Esophagus muscularis mucosa (tissue), 4 donors: ENCODE measurements at regions not wholly inside any gene's neighbourhood (a gene's known extent, or its start where the extent isn't known, plus 50 kb on each side); places are given as distances from the start of the nearest gene placed in this dataset.

Experiments used
- DNase-seq: peaks from one replicate; pipeline ENCODE4 v3.0.0-alpha.2; 2017; ENCODE audit errors: extremely low spot score
- H3K27ac ChIP-seq, 4 donors: fragments of 200-600 bp; sonication (generic); replicated peaks in 1 of 4; 1 replicate in 3 of 4; 2 replicates in 1 of 4; pipeline ENCODE4 v1.5.1; 2016 to 2019; ENCODE audit warnings: mild to moderate bottlenecking in 1 of 4
- H3K27me3 ChIP-seq, 4 donors: fragments of 200-600 bp; sonication (generic); one replicate each; pipeline versions ENCODE4 v1.5.1 to v1.6.0; 2016 to 2019
- H3K36me3 ChIP-seq, 4 donors: fragments of 200-600 bp; sonication (generic); one replicate each; pipeline ENCODE4 v1.5.1; 2016 to 2019
- H3K4me1 ChIP-seq, 4 donors: fragments of 200-600 bp; sonication (generic); one replicate each; pipeline ENCODE4 v1.5.1; 2016 to 2019
- H3K4me3 ChIP-seq, 4 donors: fragments of 200-600 bp; sonication (generic); 1 replicate in 2 of 4; 2 replicates in 2 of 4; pipeline ENCODE4 v1.5.1; 2016 to 2019; ENCODE audit warnings: mild to moderate bottlenecking in 4 of 4, moderate library complexity in 1 of 4
- H3K9me3 ChIP-seq, 4 donors: fragments of 200-600 bp; sonication (generic); 1 replicate in 3 of 4; 2 replicates in 1 of 4; pipeline ENCODE4 v1.5.1; 2016 to 2019
- EP300 ChIP-seq: sonication (generic); formaldehyde crosslinking; IDR thresholded peaks from one replicate; pipeline ENCODE4 v1.6.1; 2017; ENCODE audit warnings: antibody characterized with exemption
- POLR2A ChIP-seq: fragments of 450-650 bp; IDR thresholded peaks from one replicate; pipeline ENCODE4 v1.6.1; 2017; ENCODE audit warnings: antibody characterized with exemption, moderate library complexity, mild to moderate bottlenecking, low read depth
- POLR2AphosphoS5 ChIP-seq, 2 donors: sonication (generic); formaldehyde crosslinking; IDR thresholded peaks; one replicate each; pipeline ENCODE4 v1.6.1; 2017; ENCODE audit warnings: antibody characterized with exemption in 2 of 2
- WGBS: methylation state at CpG from one replicate; pipeline ENCODE4 v1.1.5; 2018; 5-methylcytosine and 5-hydroxymethylcytosine counted together
- intact Hi-C: fragments of 100-400 bp; cut with DNase I; formaldehyde crosslinking; loops from one replicate; pipeline ENCODE4 v1.15.1; 2023
- TF ChIP-seq, protein P1 (sequence below), 3 experiments: fragments of 200-600 bp in 2 of 3; fragments of 450-650 bp in 1 of 3; sonication (generic) in 2 of 3; IDR thresholded peaks; one replicate each; pipeline ENCODE4 v1.5.1; 2017 to 2019; ENCODE audit warnings: antibody characterized with exemption in 3 of 3, mild to moderate bottlenecking in 2 of 3, moderate library complexity in 1 of 3

DNA sequence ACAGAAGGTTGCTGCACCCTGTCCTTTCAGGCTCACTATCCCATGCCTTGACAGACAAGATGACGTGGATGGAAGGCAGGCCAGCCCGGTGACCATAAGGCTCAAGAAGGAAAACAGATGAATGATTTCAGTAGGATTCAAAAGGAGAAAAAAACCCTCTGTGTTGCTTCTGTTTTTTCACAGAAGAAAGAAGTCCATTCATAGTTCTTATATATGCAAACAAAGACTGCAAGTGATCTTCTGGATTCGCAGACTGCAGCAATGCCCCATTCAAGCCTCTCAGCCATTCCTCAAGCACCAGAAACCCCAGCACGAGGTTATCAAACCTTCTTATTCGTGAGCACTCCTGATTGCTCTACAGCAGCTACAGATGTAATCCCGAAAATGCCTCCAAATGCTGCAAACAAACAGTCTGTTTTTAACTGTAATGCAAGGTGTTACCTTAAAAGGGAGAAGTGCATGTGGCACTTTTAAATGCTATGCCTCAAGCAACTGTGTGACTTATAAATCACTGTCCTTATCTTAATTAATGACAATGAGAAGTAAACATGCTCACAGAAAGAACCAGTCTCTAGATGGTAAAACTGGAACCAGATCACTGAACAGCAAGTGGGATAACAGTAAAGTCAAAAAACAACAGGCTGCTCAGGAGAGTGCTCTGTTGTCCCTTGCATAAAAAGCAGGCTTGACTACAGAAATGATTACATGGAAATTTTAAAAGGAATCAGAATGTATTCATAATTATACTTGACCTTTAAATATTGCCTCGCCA is 173.9 kb downstream of the HHIPL2 start:
- no peak for DNase-seq
- TF ChIP-seq EP300 (no peak), POLR2A (no peak), POLR2AphosphoS5 (IDR thresholded peaks at IDR 0.05) (no peak)
- TF ChIP-seq, protein P1, sequence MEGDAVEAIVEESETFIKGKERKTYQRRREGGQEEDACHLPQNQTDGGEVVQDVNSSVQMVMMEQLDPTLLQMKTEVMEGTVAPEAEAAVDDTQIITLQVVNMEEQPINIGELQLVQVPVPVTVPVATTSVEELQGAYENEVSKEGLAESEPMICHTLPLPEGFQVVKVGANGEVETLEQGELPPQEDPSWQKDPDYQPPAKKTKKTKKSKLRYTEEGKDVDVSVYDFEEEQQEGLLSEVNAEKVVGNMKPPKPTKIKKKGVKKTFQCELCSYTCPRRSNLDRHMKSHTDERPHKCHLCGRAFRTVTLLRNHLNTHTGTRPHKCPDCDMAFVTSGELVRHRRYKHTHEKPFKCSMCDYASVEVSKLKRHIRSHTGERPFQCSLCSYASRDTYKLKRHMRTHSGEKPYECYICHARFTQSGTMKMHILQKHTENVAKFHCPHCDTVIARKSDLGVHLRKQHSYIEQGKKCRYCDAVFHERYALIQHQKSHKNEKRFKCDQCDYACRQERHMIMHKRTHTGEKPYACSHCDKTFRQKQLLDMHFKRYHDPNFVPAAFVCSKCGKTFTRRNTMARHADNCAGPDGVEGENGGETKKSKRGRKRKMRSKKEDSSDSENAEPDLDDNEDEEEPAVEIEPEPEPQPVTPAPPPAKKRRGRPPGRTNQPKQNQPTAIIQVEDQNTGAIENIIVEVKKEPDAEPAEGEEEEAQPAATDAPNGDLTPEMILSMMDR (IDR thresholded peaks at IDR 0.05) = no peak
- H3K27me3 ChIP-seq = no peaks in the 10 kb centered on the region
- H3K4me3 ChIP-seq = no peak overlapping the region
- H3K36me3 ChIP-seq = no peaks in the 10 kb centered on the region
- WGBS = 53% methylated on average over 7 of the region's 7 CpGs
- intact Hi-C loops = no loop called here
- H3K27ac ChIP-seq = no peak overlapping the region
- no peaks in the 10 kb centered on the region for H3K4me1 ChIP-seq
- H3K9me3 ChIP-seq = no peaks in the 10 kb centered on the region

DNA sequence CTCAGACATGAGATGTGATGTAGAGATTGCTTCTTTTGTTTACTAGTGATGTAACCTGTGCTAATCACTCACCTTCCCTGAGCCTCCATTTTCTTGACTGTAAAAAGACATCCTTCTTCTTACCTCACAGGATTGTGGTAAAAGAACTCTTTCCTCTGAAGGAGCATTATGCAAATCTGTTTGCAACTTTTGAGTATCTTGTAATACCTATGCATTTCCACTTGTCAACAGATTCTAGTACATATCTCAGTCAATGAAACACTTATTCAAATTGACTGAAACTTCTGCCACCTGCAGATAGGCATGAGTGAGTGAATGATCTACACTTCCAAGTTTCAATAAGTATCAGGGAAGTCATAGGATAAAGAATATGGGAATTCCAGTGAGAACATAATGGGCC is 174.7 kb downstream of the HHIPL2 start:
- Histone ChIP-seq H3K4me3 (no peak overlapping the region), H3K27me3 (no peaks in the 10 kb centered on the region), H3K36me3 (no peaks in the 10 kb centered on the region), H3K27ac (no peak overlapping the region), H3K4me1 (no peaks in the 10 kb centered on the region), H3K9me3 (no peaks in the 10 kb centered on the region)
- intact Hi-C loops = no loop called here
- no peak for DNase-seq
- no peak for TF ChIP-seq POLR2A
- TF ChIP-seq EP300 = no peak
- TF ChIP-seq, protein P1 (IDR thresholded peaks at IDR 0.05) = no peak
- no peak for TF ChIP-seq POLR2AphosphoS5 (IDR thresholded peaks at IDR 0.05)

DNA sequence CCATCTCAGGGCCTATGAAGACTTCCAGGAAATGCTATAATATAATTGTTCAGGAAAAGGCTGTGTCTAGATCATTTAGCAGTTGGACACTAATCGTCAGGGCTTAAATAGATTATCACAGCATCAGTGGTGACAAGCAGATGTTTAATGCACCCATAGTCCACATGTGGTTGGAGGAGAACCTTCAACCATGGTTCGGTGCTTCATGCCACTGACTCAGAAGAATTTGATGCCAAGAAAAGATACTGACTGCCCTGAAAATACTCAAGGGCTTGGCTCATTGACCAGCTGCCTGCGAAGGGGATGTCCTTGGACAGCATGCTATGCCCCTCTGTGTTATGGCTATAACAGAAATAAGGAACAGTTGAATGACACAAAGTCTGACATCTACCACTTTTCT is 175.7 kb downstream of the HHIPL2 start:
- no peaks in the 10 kb centered on the region for H3K36me3 ChIP-seq
- no peak overlapping the region for H3K4me3 ChIP-seq
- no peak overlapping the region for H3K27ac ChIP-seq
- intact Hi-C loops = no loop called here
- TF ChIP-seq, protein P1 (IDR thresholded peaks at IDR 0.05) = no peak
- TF ChIP-seq POLR2A (no peak), POLR2AphosphoS5 (IDR thresholded peaks at IDR 0.05) (no peak), EP300 (no peak)
- no peaks in the 10 kb centered on the region for H3K4me1 ChIP-seq
- no peaks in the 10 kb centered on the region for H3K9me3 ChIP-seq
- no CpG with 5 or more reads among the region's 3 CpGs for WGBS
- DNase-seq = no peak
- no peaks in the 10 kb centered on the region for H3K27me3 ChIP-seq

DNA sequence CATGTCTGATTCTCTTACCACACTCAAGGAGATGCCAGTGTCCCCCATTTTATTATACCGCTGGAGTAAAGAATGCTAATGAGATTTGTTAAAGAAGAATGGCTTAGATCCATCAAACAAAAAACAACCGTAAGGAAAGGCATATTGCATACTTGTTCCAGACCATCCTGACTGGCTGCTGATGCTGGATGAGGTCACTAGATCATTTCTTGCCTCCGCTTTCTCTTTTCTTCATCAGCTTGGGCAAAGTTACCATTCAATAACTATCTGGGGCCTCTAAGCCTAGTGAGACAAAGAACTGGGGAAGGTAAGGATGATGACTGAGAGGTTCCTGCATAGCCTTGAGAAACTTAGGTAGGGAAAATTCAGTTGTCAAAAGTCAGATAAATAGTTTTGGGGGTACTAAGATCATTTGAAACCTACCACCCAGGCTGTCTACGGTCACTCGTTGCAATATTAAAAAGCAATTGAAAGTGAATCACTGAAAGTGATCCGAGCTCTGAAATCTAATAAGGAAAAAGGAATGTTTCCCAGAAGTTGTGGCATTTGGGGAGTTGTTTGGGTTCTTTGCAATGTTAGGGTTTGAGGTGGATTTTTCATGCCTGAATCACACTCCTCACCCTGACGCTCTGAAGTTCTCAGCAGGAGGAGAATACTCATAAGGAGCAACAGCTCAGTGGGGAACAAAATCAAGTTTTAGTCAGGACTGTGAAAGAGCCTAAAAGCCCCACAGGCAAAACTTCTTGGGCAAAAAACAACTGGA is 176.8 kb downstream of the HHIPL2 start:
- intact Hi-C loops = no loop called here
- no peaks in the 10 kb centered on the region for H3K36me3 ChIP-seq
- TF ChIP-seq POLR2AphosphoS5 (IDR thresholded peaks at IDR 0.05) (no peak), POLR2A (no peak), EP300 (no peak)
- TF ChIP-seq, protein P1 (IDR thresholded peaks at IDR 0.05) = no peak
- H3K27me3 ChIP-seq = no peaks in the 10 kb centered on the region
- DNase-seq = no peak
- H3K4me3 ChIP-seq = no peak overlapping the region
- WGBS = 86% methylated on average over 7 of the region's 7 CpGs
- H3K27ac ChIP-seq = no peak overlapping the region
- H3K9me3 ChIP-seq = no peaks in the 10 kb centered on the region
- H3K4me1 ChIP-seq = no peaks in the 10 kb centered on the region
